Gastrocnemius medialis (tissue), 4 donors: ENCODE measurements at regions not wholly inside any gene's neighbourhood (a gene's known extent, or its start where the extent isn't known, plus 50 kb on each side); places are given as distances from the start of the nearest gene placed in this dataset.

Source experiments
- POLR2A ChIP-seq, 2 donors: fragments of 450-650 bp; IDR thresholded peaks; one replicate each; pipeline ENCODE4 v1.6.1; 2017; ENCODE audit warnings: antibody characterized with exemption in 2 of 2, mild to moderate bottlenecking in 2 of 2, moderate library complexity in 2 of 2
- TF ChIP-seq, protein P1 (sequence below), 5 experiments: fragments of 450-650 bp in 3 of 5; fragments of 200-600 bp in 2 of 5; sonication (generic) in 2 of 5; IDR thresholded peaks in 4 of 5; conservative IDR thresholded peaks in 1 of 5; 1 replicate in 4 of 5; 2 replicates in 1 of 5; pipeline ENCODE4 v1.5.1; 2016 to 2019; ENCODE audit warnings: antibody characterized with exemption in 5 of 5, mild to moderate bottlenecking in 3 of 5, moderate library complexity in 3 of 5

GRCh38 chr15:69862540-69862939 is 235.2 kb downstream of the TLE3 start:
- TF ChIP-seq, protein P1, sequence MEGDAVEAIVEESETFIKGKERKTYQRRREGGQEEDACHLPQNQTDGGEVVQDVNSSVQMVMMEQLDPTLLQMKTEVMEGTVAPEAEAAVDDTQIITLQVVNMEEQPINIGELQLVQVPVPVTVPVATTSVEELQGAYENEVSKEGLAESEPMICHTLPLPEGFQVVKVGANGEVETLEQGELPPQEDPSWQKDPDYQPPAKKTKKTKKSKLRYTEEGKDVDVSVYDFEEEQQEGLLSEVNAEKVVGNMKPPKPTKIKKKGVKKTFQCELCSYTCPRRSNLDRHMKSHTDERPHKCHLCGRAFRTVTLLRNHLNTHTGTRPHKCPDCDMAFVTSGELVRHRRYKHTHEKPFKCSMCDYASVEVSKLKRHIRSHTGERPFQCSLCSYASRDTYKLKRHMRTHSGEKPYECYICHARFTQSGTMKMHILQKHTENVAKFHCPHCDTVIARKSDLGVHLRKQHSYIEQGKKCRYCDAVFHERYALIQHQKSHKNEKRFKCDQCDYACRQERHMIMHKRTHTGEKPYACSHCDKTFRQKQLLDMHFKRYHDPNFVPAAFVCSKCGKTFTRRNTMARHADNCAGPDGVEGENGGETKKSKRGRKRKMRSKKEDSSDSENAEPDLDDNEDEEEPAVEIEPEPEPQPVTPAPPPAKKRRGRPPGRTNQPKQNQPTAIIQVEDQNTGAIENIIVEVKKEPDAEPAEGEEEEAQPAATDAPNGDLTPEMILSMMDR (IDR thresholded peaks at IDR 0.05 in 4 of 5, conservative IDR thresholded peaks at IDR 0.05 in 1 of 5) = no peak
- no peak for TF ChIP-seq POLR2A (IDR thresholded peaks at IDR 0.05)
